ENCODE measurements at regions not wholly inside any gene's neighbourhood (a gene's known extent, or its start where the extent isn't known, plus 50 kb on each side); places are given as distances from the start of the nearest gene placed in this dataset.

GRCh38 chr6:4645713-4646360, 130.4 kb upstream of the CDYL start:
- Histone ChIP-seq H3K4me2 (ENCODE audit: low read length) (no peak overlapping the region), H3K27ac (ENCODE audit: low read depth, low read length, poor library complexity, severe bottlenecking) (no peak overlapping the region), H3K36me3 (ENCODE audit: insufficient read depth, low read length) (no peaks in the 10 kb centered on the region), H3K9me2 (ENCODE audit: low read depth, low read length) (no peaks in the 10 kb centered on the region), H3K9ac (ENCODE audit: low read length) (no peak overlapping the region), H3K79me2 (ENCODE audit: insufficient read depth, low read length) (no peaks in the 10 kb centered on the region), H2AFZ (ENCODE audit: low read length) (no peak overlapping the region), H3K4me1 (ENCODE audit: insufficient read depth, low read length, severe bottlenecking) (no peaks in the 10 kb centered on the region), H3K27me3 (ENCODE audit: insufficient read depth, low read length) (peaks cover 4% of the 10 kb centered on the region; the same call in 1 of the 2 replicates), H4K20me1 (ENCODE audit: insufficient read depth, low read length) (no peaks in the 10 kb centered on the region), H3K9me3 (ENCODE audit: low read length) (no peaks in the 10 kb centered on the region), H3K4me3 (ENCODE audit: low read depth, low read length, poor library complexity, severe bottlenecking) (no peak overlapping the region), H3F3A (ENCODE audit: insufficient read depth, low read length) (no peaks in the 10 kb centered on the region)
- TF ChIP-seq CTCF (IDR thresholded peaks at IDR 0.05; ENCODE audit: low read length) (no peak), EZH2 (IDR thresholded peaks at IDR 0.05; ENCODE audit: borderline replicate concordance, low read length) (no peak)

- Histone ChIP-seq H3K9me3 (ENCODE audit: low read length) (no peaks in the 10 kb centered on the region), H2AFZ (ENCODE audit: low read length) (no peak overlapping the region), H3K9me2 (ENCODE audit: low read depth, low read length) (no peaks in the 10 kb centered on the region), H3K36me3 (ENCODE audit: insufficient read depth, low read length) (no peaks in the 10 kb centered on the region), H3K27ac (ENCODE audit: low read depth, low read length, poor library complexity, severe bottlenecking) (no peak overlapping the region), H3K27me3 (ENCODE audit: insufficient read depth, low read length) (peaks cover 4% of the 10 kb centered on the region; the same call in 1 of the 2 replicates), H3F3A (ENCODE audit: insufficient read depth, low read length) (no peaks in the 10 kb centered on the region), H3K4me2 (ENCODE audit: low read length) (no peak overlapping the region), H4K20me1 (ENCODE audit: insufficient read depth, low read length) (no peaks in the 10 kb centered on the region), H3K79me2 (ENCODE audit: insufficient read depth, low read length) (no peaks in the 10 kb centered on the region), H3K9ac (ENCODE audit: low read length) (no peak overlapping the region), H3K4me3 (ENCODE audit: low read depth, low read length, poor library complexity, severe bottlenecking) (no peak overlapping the region), H3K4me1 (ENCODE audit: insufficient read depth, low read length, severe bottlenecking) (no peaks in the 10 kb centered on the region)
- TF ChIP-seq CTCF (IDR thresholded peaks at IDR 0.05; ENCODE audit: low read length) (no peak), EZH2 (IDR thresholded peaks at IDR 0.05; ENCODE audit: borderline replicate concordance, low read length) (no peak)
These were observed 131.2 kb upstream of the CDYL start for GRCh38 chr6:4644996-4645395.

DNA sequence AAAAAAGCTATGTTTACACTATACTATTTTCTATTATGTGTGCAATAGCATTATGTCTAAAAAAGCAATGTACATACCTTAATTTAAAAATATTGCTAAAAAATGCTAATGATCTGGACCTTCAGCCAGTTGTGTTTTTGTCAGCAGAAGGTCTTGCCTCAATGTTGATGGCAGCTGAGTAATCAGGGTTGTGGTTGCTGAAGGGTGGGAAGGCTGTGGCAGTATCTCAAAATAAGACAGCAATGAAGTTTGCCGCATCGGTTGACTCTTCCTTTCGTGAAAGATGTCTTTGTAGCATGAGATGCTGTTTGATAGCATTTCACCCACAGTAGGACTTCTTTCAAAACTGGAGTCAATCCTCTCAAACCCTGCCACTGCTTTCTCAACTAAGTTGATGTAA, 134.7 kb upstream of the CDYL start:
- no peaks in the 10 kb centered on the region for H3K36me3 ChIP-seq (ENCODE audit: insufficient read depth, low read length)
- H3K4me1 ChIP-seq (ENCODE audit: insufficient read depth, low read length, severe bottlenecking), result no peaks in the 10 kb centered on the region
- peaks cover 3% of the 10 kb centered on the region; the same call in 1 of the 2 replicates for H3K27me3 ChIP-seq (ENCODE audit: insufficient read depth, low read length)
- H3K79me2 ChIP-seq (ENCODE audit: insufficient read depth, low read length), result no peaks in the 10 kb centered on the region
- no peak overlapping the region for H3K27ac ChIP-seq (ENCODE audit: low read depth, low read length, poor library complexity, severe bottlenecking)
- H3K9me3 ChIP-seq (ENCODE audit: low read length), result no peaks in the 10 kb centered on the region
- H2AFZ ChIP-seq (ENCODE audit: low read length), result no peak overlapping the region
- H3K4me3 ChIP-seq (ENCODE audit: low read depth, low read length, poor library complexity, severe bottlenecking), result no peak overlapping the region
- H3F3A ChIP-seq (ENCODE audit: insufficient read depth, low read length), result no peaks in the 10 kb centered on the region
- no peak overlapping the region for H3K9ac ChIP-seq (ENCODE audit: low read length)
- no peaks in the 10 kb centered on the region for H3K9me2 ChIP-seq (ENCODE audit: low read depth, low read length)
- no peak for TF ChIP-seq CTCF (IDR thresholded peaks at IDR 0.05; ENCODE audit: low read length)
- TF ChIP-seq EZH2 (IDR thresholded peaks at IDR 0.05; ENCODE audit: borderline replicate concordance, low read length), result no peak
- H4K20me1 ChIP-seq (ENCODE audit: insufficient read depth, low read length), result no peaks in the 10 kb centered on the region
- no peak overlapping the region for H3K4me2 ChIP-seq (ENCODE audit: low read length)

All from OCI-LY1 (cell line).